ENCODE measurements at regions not wholly inside any gene's neighbourhood (a gene's known extent, or its start where the extent isn't known, plus 50 kb on each side); places are given as distances from the start of the nearest gene placed in this dataset.
"Not testable (repeated sequence)": the region's sequence is repeated elsewhere in the genome, so short reads cannot be mapped to it uniquely, and the experiment has no call there.

DNA sequence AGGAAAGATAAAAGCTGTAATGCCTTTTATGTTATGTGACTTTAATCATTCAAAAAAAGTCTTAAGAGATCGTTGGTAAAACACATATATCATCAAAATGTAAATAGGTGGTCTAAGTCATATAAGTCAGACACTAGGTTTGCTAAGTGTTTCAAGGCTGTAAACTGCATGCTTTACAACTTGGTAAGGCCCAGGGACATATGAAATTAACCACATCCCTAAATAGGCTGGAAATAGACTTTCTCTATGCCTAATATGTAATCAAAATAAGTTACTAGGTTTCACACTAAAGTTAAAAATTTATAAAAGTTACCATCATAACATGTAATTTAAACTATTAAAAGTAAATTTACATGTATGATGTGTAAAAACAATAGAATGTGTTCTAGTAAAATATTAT, 946.3 kb upstream of the LRATD1 start:
- no peak for DNase-seq (ENCODE audit: low read depth in 2 of 2)

DNA sequence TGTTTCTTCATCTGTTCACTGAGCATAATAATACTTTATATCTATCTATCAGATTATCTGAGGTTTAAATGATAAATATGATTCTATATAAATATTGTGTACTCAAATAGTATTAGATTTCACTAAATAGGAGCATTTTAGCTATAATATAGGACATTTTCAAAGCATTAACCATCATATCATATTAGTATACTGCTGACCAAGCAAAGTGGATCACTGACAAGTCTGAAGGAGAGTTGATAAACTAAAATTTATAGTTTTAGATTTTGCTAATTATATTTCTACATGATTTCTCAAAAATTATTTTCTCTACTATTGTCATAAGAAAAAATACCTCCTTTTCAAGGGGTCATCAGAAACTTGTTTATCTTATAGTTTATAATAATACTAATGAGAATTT, 937.8 kb upstream of the LRATD1 start:
- DNase-seq (ENCODE audit: low read depth in 2 of 2) = no peak

- DNase-seq (ENCODE audit: low read depth in 2 of 2) = no peak
Observed at GRCh38 chr2:13696601-13697000, 935.9 kb upstream of the LRATD1 start.

DNA sequence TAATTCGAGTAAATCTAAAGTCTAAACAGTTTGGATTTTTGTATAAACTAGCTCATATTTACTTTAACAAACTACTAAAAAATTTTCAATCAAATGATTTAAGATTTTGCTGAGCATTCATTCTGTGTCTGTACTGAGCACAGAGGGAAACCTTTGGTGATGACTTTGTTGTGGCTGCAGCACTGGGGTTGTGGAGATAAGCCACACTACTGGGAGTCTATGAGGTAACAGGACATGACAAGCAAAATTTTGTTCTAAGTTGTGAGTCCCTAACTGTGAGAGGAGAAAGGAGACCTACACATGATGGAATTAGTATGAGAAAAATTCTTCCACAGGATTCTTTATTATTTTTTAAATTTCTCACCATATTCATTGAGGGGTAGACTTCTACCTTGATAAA, 933.7 kb upstream of the LRATD1 start:
- DNase-seq (ENCODE audit: low read depth in 2 of 2) = no peak

- not testable (repeated sequence) for DNase-seq (ENCODE audit: low read depth in 2 of 2)
Observed at GRCh38 chr2:13699939-13700338, 932.6 kb upstream of the LRATD1 start.

GRCh38 chr2:13711154-13711553, 921.4 kb upstream of the LRATD1 start:
- DNase-seq (ENCODE audit: low read depth in 2 of 2) = no peak

- no peak for DNase-seq (ENCODE audit: low read depth in 2 of 2)
Observed at GRCh38 chr2:13714466-13714865, 918.1 kb upstream of the LRATD1 start.

GRCh38 chr2:13725945-13726344, 906.6 kb upstream of the LRATD1 start:
- DNase-seq (ENCODE audit: low read depth in 2 of 2) = no peak

GRCh38 chr2:13745330-13745729, 887.2 kb upstream of the LRATD1 start:
- no peak for DNase-seq (ENCODE audit: low read depth in 2 of 2)

GRCh38 chr2:13751955-13752354, 880.6 kb upstream of the LRATD1 start:
- DNase-seq (ENCODE audit: low read depth in 2 of 2) = no peak

- DNase-seq (ENCODE audit: low read depth in 2 of 2) = no peak
Observed at GRCh38 chr2:13758412-13758811, 874.1 kb upstream of the LRATD1 start.

DNA sequence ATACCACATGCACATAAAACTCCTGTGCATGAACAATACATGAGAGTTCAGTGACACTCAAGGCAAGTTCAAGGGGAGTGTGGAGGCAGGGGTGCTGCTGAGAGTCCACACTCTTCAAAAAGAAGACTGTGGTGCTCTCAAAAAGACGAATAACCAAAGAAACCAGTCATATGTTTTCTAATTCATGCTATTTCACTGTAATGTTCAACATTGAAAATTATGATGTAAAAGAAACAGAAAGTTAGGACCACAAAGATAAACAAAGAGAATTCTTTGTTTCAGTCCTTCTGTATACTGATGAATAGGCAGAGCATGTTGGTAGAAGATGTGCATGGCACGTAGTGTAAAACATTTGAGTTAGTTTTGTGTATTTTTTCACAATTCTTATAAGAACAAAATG, 864.2 kb upstream of the LRATD1 start:
- no peak for DNase-seq (ENCODE audit: low read depth in 2 of 2)

GRCh38 chr2:13770279-13770678, 862.2 kb upstream of the LRATD1 start:
- no peak for DNase-seq (ENCODE audit: low read depth in 2 of 2)

DNA sequence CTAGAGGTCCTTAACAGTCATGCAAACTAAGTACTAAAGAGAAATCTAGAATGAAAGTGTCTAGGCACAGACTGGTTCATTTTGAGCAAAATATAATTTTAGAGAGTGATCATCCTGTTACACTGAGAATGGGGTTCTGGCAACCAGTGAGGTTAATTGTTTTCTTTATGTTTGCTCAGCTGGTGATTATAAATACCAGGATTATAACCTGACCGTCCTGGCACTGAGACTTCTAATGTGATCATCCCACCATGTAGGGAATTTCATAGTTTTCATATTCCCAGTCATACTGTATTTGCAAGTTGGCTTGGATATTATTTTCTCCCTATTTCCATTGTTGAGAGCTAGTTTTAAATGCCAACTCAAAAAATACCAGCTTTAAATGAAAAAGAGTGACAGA, 852.5 kb upstream of the LRATD1 start:
- no peak for DNase-seq (ENCODE audit: low read depth in 2 of 2)

DNA sequence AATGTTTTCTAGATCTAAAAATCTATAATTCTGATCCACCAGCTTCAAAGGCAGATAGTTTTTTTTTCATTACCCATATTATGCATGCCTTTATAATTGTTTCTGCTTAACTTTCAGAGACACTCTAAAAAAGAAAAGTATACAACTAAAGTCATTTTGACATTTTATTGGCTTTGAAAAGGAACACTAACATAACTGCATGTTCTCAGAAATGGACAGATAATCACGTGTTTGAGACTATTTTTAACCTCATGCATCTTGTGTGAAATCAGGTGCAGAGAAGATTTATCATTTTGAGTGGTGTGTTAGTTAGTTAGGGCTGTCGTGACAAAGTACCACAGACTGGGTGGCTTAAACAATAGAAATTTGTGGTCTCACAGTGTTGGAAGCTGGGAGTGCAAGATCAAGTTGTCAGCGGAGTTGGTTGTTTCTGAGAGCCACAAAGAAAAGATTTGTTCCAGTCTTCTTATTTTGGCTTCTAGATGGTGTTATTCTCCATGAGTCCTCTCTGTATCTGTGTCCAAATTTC, 841.4 kb upstream of the LRATD1 start:
- no peak for DNase-seq (ENCODE audit: low read depth in 2 of 2)

DNA sequence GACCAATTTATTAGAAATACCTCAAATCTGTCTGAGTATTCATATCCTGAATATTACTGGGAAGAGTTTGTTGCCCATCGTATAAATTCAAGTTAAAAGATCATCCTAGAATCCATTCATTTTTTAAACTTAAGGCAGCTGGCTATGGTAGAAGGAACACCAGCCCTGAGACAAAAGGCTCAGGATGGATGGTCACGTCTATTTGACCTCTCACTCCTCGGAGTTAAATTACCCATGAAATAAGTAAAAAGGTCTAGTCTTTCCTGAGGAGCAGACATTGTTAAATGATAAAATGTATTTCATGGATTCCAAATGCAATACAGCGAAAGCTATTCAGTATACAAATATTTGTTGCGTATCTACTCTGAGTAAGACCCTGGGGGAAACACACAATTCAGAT, 826.0 kb upstream of the LRATD1 start:
- no peak for DNase-seq (ENCODE audit: low read depth in 2 of 2)

- no peak for DNase-seq (ENCODE audit: low read depth in 2 of 2)
Observed at GRCh38 chr2:13813236-13813635, 819.3 kb upstream of the LRATD1 start.

GRCh38 chr2:13818002-13818401, 814.5 kb upstream of the LRATD1 start:
- DNase-seq (ENCODE audit: low read depth in 2 of 2) = no peak

DNA sequence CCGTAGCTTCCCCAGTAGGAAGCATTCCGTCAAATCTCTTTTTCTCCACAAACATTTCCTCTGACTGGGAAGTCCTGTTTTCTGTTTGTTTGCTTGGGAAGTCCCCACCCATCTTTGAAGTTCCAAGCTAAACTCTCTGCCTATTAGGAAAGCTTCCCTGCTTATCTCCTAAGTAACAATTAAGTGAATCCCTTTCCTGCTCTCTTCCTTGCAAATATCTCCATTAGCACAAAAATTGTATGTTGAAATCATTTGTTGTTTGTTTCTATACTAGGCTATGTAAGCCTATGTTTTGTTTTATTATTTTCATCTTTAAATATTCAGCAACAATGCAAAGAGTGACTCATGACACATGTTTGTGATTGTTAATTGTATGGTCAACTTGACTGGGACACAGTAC, 812.6 kb upstream of the LRATD1 start:
- DNase-seq (ENCODE audit: low read depth in 2 of 2) = no peak

GRCh38 chr2:13821255-13821880, 811.1 kb upstream of the LRATD1 start:
- DNase-seq (ENCODE audit: low read depth in 2 of 2) = no peak

DNA sequence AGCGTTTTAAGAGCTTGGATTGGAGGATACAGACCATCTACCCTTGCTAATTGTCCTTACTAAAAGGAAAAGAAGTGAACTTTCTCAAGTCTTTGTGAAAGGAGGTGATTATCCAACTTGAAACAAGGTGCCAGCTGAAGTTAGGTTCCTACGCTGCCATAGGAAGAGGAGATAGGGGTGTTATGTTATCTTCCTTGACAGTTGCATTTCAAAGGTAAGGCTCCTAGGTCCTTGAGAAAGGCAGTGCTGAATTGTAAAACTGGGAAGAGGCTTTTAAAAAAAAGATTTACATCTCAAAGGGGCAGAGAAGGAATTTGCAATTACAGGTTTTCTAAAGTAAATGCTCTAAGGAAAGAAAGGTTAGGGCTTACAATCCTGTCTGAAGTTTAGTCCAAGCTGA, 810.2 kb upstream of the LRATD1 start:
- no peak for DNase-seq (ENCODE audit: low read depth in 2 of 2)

DNA sequence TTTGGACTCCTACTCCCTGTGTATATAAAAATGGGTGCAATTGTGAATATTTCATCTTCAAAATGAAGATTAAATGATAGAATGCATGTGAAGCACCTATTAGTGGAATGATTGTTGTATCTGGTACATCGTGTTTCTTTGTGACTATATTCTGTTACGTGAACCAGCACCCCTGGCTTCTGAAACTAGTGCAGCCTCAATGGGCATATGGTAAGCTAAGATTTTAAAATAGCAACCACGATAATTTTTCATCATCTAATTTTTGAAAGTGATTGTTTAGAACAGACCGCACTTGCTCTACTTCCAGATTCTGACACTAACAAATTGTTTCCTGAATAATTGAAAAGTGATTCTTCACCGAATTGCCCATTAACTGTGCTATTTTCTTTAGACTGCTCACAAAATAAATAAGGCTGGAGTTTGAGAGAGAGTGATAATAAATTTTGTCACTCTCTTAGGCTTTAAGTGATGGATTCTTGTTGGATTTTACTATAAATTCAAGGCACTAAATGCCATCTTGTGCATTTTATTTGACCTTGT, 806.1 kb upstream of the LRATD1 start:
- no peak for DNase-seq (ENCODE audit: low read depth in 2 of 2)

GRCh38 chr2:13858626-13859025, 773.9 kb upstream of the LRATD1 start:
- no peak for DNase-seq (ENCODE audit: low read depth in 2 of 2)

- DNase-seq (ENCODE audit: low read depth in 2 of 2) = not testable (repeated sequence)
Observed at GRCh38 chr2:13868275-13868674, 764.2 kb upstream of the LRATD1 start.
